Activated T-helper 2 cell treated with anti-CD3 and anti-CD28 coated beads, Interferon-gamma antibody, Interleukin-2, Interleukin-4, amounts not matched to agents 10 μg/mL and 5 μg/mL and 100 μg/mL, durations not matched to agents 14 hours and 24 hours and 36 hours (primary cell): ENCODE measurements at regions not wholly inside any gene's neighbourhood (a gene's known extent, or its start where the extent isn't known, plus 50 kb on each side); places are given as distances from the start of the nearest gene placed in this dataset.
"Not testable (repeated sequence)": the region's sequence is repeated elsewhere in the genome, so short reads cannot be mapped to it uniquely, and the experiment has no call there.

Experiments used
- DNase-seq: peaks from one replicate; pipeline ENCODE4 v3.0.0; 2021; ENCODE audit warnings: low spot score
- H3K27ac Mint-ChIP-seq: one replicate; pipeline ENCODE4 v1.8.0; 2021; ENCODE audit warnings: mixed read lengths
- H3K27me3 Mint-ChIP-seq: one replicate; pipeline ENCODE4 v1.8.0; 2021; ENCODE audit warnings: low read depth, mixed read lengths
- H3K36me3 Mint-ChIP-seq: one replicate; pipeline ENCODE4 v1.8.0; 2021; ENCODE audit warnings: low read depth, mixed read lengths
- H3K4me1 Mint-ChIP-seq: one replicate; pipeline ENCODE4 v1.8.0; 2021; ENCODE audit warnings: low read depth, mixed read lengths
- H3K4me3 Mint-ChIP-seq: one replicate; pipeline ENCODE4 v1.8.0; 2021; ENCODE audit warnings: low read depth, mild to moderate bottlenecking, moderate library complexity, mixed read lengths
- H3K9me3 Mint-ChIP-seq: one replicate; pipeline ENCODE4 v1.8.0; 2021; ENCODE audit warnings: mixed read lengths
- intact Hi-C: fragments of 100-400 bp; cut with micrococcal nuclease; formaldehyde crosslinking; loops from one replicate; pipeline ENCODE4 v1.15.1; 2023

GRCh38 chr14:46404865-46405811 lies 246.4 kb downstream of the RPL10L start:
- Mint-ChIP-seq H3K4me1 (no peaks in the 10 kb centered on the region), H3K27ac (no peak overlapping the region), H3K9me3 (peaks cover 9% of the 10 kb centered on the region), H3K36me3 (no peaks in the 10 kb centered on the region), H3K27me3 (no peaks in the 10 kb centered on the region), H3K4me3 (no peak overlapping the region)
- no peak for DNase-seq
- intact Hi-C loops, result no loop called here

GRCh38 chr14:46402001-46402690 lies 249.4 kb downstream of the RPL10L start:
- DNase-seq, H3K9me3 Mint-ChIP-seq, H3K27me3 Mint-ChIP-seq, intact Hi-C loops, H3K4me1 Mint-ChIP-seq, H3K36me3 Mint-ChIP-seq, H3K27ac Mint-ChIP-seq, H3K4me3 Mint-ChIP-seq: not testable (repeated sequence)

- H3K4me1 Mint-ChIP-seq, result no peaks in the 10 kb centered on the region
- H3K27ac Mint-ChIP-seq, result no peak overlapping the region
- H3K4me3 Mint-ChIP-seq, result no peak overlapping the region
- peaks cover 9% of the 10 kb centered on the region for H3K9me3 Mint-ChIP-seq
- no peaks in the 10 kb centered on the region for H3K27me3 Mint-ChIP-seq
- H3K36me3 Mint-ChIP-seq, result no peaks in the 10 kb centered on the region
- intact Hi-C loops, result no loop called here
- no peak for DNase-seq
Measured at GRCh38 chr14:46401066-46401465, 250.5 kb downstream of the RPL10L start.

GRCh38 chr14:46399049-46399448 lies 252.5 kb downstream of the RPL10L start:
- H3K4me3 Mint-ChIP-seq, result no peak overlapping the region
- H3K27me3 Mint-ChIP-seq, result no peaks in the 10 kb centered on the region
- peaks cover 14% of the 10 kb centered on the region for H3K9me3 Mint-ChIP-seq
- H3K27ac Mint-ChIP-seq, result no peak overlapping the region
- DNase-seq, result no peak
- H3K36me3 Mint-ChIP-seq, result no peaks in the 10 kb centered on the region
- intact Hi-C loops, result no loop called here
- H3K4me1 Mint-ChIP-seq, result no peaks in the 10 kb centered on the region

GRCh38 chr14:46384611-46385010 lies 267.0 kb downstream of the RPL10L start:
- no peaks in the 10 kb centered on the region for H3K4me1 Mint-ChIP-seq
- intact Hi-C loops, result no loop called here
- no peaks in the 10 kb centered on the region for H3K27me3 Mint-ChIP-seq
- H3K27ac Mint-ChIP-seq, result no peak overlapping the region
- H3K9me3 Mint-ChIP-seq, result peaks cover 44% of the 10 kb centered on the region
- no peak for DNase-seq
- H3K4me3 Mint-ChIP-seq, result no peak overlapping the region
- H3K36me3 Mint-ChIP-seq, result no peaks in the 10 kb centered on the region

- Mint-ChIP-seq H3K36me3 (no peaks in the 10 kb centered on the region), H3K27me3 (no peaks in the 10 kb centered on the region), H3K4me3 (no peak overlapping the region), H3K4me1 (no peaks in the 10 kb centered on the region), H3K27ac (no peak overlapping the region), H3K9me3 (peaks cover 44% of the 10 kb centered on the region)
- intact Hi-C loops, result no loop called here
- DNase-seq, result no peak
Measured at GRCh38 chr14:46381674-46382073, 269.9 kb downstream of the RPL10L start.

GRCh38 chr14:46378248-46378647 lies 273.3 kb downstream of the RPL10L start:
- Mint-ChIP-seq H3K9me3 (peaks cover 61% of the 10 kb centered on the region), H3K4me3 (no peak overlapping the region), H3K27me3 (no peaks in the 10 kb centered on the region), H3K27ac (no peak overlapping the region), H3K36me3 (no peaks in the 10 kb centered on the region), H3K4me1 (no peaks in the 10 kb centered on the region)
- no peak for DNase-seq
- intact Hi-C loops, result no loop called here

- Mint-ChIP-seq H3K9me3 (peaks cover 63% of the 10 kb centered on the region), H3K4me1 (no peaks in the 10 kb centered on the region)
- intact Hi-C loops, result no loop called here
Measured at GRCh38 chr14:46377305-46377704, 274.3 kb downstream of the RPL10L start.

GRCh38 chr14:46369391-46369790 lies 282.2 kb downstream of the RPL10L start:
- no peaks in the 10 kb centered on the region for H3K4me1 Mint-ChIP-seq
- no peak for DNase-seq
- H3K27ac Mint-ChIP-seq, result no peak overlapping the region
- H3K9me3 Mint-ChIP-seq, result peaks cover 30% of the 10 kb centered on the region
- no peaks in the 10 kb centered on the region for H3K36me3 Mint-ChIP-seq
- intact Hi-C loops, result no loop called here
- H3K27me3 Mint-ChIP-seq, result no peaks in the 10 kb centered on the region
- H3K4me3 Mint-ChIP-seq, result no peak overlapping the region

More at GRCh38 chr14:46377305-46377704, 274.3 kb downstream of the RPL10L start:
- Mint-ChIP-seq H3K36me3 (no peaks in the 10 kb centered on the region), H3K27me3 (no peaks in the 10 kb centered on the region), H3K27ac (no peak overlapping the region), H3K4me3 (no peak overlapping the region)
- DNase-seq, result no peak

- intact Hi-C loops, result no loop called here
- peaks cover 30% of the 10 kb centered on the region for H3K9me3 Mint-ChIP-seq
- H3K4me1 Mint-ChIP-seq, result no peaks in the 10 kb centered on the region
- no peaks in the 10 kb centered on the region for H3K27me3 Mint-ChIP-seq
- DNase-seq, result no peak
- no peaks in the 10 kb centered on the region for H3K36me3 Mint-ChIP-seq
- no peak overlapping the region for H3K27ac Mint-ChIP-seq
- no peak overlapping the region for H3K4me3 Mint-ChIP-seq
Measured at GRCh38 chr14:46368275-46368674, 283.3 kb downstream of the RPL10L start.

- Mint-ChIP-seq H3K36me3 (no peaks in the 10 kb centered on the region), H3K9me3 (peaks cover 20% of the 10 kb centered on the region), H3K27me3 (no peaks in the 10 kb centered on the region), H3K4me3 (no peak overlapping the region), H3K4me1 (no peaks in the 10 kb centered on the region), H3K27ac (no peak overlapping the region)
- no peak for DNase-seq
- intact Hi-C loops, result no loop called here
Measured at GRCh38 chr14:46352844-46353243, 298.7 kb downstream of the RPL10L start.

- no peak overlapping the region for H3K4me3 Mint-ChIP-seq
- H3K36me3 Mint-ChIP-seq, result no peaks in the 10 kb centered on the region
- no peaks in the 10 kb centered on the region for H3K4me1 Mint-ChIP-seq
- H3K27ac Mint-ChIP-seq, result no peak overlapping the region
- intact Hi-C loops, result no loop called here
- no peaks in the 10 kb centered on the region for H3K27me3 Mint-ChIP-seq
- no peak for DNase-seq
- peaks cover 8% of the 10 kb centered on the region for H3K9me3 Mint-ChIP-seq
Measured at GRCh38 chr14:46344327-46344937, 307.1 kb downstream of the RPL10L start.

GRCh38 chr14:46325777-46326176 lies 325.8 kb downstream of the RPL10L start:
- no peaks in the 10 kb centered on the region for H3K27me3 Mint-ChIP-seq
- H3K4me3 Mint-ChIP-seq, result no peak overlapping the region
- no peaks in the 10 kb centered on the region for H3K36me3 Mint-ChIP-seq
- H3K27ac Mint-ChIP-seq, result no peak overlapping the region
- DNase-seq, result no peak
- intact Hi-C loops, result no loop called here
- peaks cover 14% of the 10 kb centered on the region for H3K9me3 Mint-ChIP-seq
- H3K4me1 Mint-ChIP-seq, result no peaks in the 10 kb centered on the region
